ENCODE measurements at regions not wholly inside any gene's neighbourhood (a gene's known extent, or its start where the extent isn't known, plus 50 kb on each side); places are given as distances from the start of the nearest gene placed in this dataset.

DNA sequence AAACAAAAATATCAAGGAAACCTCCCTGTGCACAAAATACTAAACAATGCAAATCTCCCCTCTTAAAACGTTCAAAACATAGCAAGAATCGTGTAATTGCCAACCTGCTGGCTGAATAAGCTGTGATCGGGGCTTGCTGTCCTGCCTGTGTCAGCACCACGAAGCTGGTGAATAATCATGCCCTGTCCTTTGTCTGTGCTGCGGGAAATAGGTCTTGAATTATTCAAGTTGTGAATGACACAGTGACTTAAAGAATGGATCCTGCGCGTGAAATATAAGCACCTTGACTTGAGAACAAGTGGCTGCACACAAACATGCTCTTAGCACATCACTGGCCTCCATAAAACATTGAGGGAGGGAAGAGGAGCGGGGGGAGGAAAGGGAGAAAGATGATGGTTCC lies 130.2 kb downstream of the OAT start:
- no peak for DNase-seq (ENCODE audit: low read depth, low spot score)

DNA sequence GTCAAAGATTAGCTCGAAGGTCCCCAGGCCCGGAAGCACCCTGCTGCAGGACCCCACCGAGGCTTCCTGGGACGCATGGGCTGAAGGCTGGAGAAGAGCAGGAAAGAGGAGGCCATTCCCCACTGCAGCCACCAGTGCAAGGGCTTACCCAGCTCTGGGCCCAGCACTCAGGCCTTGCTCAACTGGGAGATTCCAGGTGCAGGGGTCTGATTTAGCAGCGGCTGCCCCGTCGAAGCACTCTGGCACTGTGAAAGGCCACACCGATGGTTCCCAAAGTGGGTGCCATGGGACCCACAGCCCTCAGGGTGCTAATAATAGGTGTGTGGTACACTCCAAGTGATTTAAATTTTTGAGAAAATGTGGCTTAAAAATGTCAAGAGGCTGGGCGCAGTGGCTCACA lies 130.9 kb downstream of the OAT start:
- DNase-seq (ENCODE audit: low read depth, low spot score), result no peak

DNA sequence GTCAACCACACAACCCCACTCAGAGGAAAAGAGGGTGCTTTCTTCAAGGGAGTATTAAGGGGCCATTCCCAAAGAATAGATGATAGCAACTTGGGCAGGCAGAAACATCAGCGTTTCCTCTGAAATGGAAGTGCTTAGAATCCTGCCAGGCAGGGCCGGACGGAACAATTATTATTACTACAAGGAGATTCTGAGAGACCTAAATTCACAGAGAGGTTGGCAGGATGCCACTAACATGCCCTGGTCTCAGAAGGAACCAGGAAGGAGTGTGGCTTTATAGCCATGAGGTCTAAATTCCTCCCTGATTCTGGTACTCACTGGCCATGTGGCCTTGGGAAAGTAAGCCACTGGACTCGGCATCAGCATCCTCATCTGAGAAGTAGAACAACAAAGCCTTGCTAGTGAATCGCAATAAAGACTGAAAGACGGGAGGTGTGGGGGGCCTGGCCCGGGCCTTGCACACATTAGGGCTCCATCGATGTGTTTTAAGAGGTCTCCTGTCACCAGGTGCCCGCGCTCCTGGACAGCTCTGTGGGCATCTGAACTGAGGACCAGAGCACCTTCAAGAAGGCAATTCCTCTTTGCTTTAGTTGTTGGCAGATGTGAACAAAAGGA lies 131.5 kb downstream of the OAT start:
- no peak for DNase-seq (ENCODE audit: low read depth, low spot score)

DNA sequence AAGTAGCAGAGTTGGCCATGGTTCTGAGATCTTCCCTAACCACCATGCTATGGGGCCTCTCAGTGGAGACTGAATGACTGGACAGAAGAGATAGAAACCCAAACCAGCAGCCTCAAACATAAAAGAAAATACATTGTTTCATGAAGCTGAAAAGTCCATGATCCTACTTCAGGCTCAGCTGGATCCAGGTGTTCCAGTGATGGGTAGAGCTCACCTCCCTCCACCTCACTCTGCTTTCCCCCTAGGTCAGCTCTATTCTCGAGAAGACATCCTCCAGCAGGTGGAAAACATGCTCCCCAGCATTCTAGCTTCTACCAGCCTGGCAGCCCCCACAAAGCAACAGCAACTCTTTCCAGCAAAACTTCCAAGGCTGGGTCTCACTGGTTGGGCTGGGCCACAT lies 132.1 kb downstream of the OAT start:
- no peak for DNase-seq (ENCODE audit: low read depth, low spot score)

DNA sequence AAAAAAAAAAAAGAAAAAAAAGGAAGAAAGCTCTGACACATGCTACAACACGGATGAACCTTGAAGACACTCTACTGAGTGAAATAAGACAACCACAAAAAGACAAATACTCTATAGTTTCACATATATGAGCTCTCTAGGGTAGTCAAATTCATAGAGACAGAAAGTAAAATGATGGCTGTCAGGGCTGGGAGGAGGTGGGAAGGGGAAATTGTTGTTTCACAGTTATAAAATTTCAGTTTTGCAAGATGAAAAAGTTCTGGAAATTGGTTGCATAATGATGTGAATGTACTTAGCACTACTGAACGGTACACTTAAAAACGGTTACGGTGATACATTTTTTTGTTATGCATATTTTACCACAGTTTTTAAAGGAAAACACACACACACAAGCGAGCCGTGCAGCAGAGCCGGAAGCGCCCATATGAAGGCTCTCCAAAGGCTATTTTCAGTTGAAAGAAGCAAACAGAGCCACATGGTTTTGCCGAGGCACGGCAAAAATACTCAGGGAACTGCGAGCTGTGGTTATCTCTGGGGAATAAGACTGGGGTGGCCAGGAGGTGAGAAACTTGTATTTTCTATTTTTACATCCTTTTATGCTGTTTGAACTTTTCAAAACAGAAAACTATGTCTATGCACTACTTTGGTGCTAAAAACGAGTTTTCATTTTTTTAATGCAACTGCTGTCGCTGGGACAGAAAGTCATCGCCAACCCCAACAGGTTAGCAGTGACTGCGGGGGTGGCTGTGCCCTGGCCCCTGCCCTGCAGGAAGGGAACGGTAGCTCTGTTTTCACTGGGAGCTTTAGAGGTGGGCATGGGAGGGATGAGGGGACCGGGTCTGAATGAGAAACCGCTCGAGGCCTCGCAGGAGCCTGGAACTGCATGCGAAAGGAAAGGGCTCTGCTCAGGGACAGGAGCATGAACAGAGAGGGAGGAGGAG lies 132.9 kb downstream of the OAT start:
- no peak for DNase-seq (ENCODE audit: low read depth, low spot score)

DNA sequence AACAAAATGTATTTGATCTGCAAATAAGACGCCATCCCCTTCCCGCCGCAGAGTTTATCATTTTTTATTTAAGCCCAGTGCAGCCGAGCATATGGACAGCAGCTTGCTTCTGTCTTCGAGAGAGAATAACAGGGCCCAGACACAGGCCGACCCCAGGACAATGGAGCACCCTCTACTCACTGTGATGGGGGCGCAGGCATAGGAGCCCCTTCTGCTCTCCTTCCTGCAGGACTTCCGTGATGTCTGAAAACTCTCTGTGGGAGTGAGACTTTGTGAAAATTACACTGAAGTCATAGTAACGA lies 134.8 kb downstream of the OAT start:
- DNase-seq (ENCODE audit: low read depth, low spot score), result no peak

DNA sequence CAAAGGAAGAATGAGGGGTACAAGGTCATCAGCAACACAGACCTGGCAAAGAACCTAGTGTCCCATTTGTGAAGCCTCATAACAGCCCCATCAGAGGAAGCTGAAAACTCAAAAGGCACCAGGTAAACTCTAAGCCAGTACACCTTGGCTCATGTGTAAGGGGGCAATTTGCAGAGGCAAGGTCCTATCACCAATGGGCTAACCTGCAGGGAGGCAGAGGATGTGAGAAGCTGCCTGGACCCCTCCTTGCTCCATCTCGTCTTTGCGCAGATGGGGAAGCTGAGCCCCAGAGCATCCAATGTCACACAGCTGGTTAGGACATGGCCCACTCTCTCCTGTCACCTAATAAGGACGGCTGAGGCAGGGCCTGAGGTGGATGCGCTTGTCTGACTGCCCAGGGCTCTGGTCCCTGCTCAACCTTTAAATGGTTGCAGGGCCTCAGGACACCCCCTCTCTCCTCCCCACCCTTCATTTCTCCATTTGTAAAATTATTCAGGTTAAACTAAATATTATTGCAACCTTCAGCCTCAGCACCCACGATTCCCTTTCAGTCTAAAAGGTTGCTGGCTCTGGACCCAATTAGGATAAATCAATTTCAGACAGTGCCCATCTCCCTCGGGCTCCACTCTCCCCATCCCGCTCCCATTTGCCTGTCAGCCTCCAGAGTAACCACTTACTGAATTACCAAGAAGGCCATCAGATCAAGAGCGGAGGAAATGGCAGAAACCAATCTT lies 135.3 kb downstream of the OAT start:
- no peak for DNase-seq (ENCODE audit: low read depth, low spot score)

DNA sequence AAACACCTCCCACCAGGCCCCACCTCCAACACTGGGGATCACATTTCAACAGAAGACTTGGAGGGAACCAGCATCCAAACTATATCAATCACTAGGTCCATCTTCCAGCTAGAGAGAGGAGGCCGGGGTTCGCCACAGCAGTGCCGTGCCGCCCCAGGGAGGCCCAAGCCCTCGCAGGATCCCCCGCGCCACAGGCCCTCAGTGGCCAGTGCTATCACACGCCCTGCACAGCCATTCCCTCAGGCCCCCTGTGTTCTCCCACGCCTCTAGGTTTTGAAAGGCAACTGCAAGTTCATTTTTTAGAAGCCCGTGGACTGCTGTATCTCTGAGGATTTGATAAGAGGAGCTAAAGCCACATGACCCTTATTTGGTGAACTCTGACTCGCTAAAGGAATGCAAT lies 136.4 kb downstream of the OAT start:
- DNase-seq (ENCODE audit: low read depth, low spot score), result no peak

DNA sequence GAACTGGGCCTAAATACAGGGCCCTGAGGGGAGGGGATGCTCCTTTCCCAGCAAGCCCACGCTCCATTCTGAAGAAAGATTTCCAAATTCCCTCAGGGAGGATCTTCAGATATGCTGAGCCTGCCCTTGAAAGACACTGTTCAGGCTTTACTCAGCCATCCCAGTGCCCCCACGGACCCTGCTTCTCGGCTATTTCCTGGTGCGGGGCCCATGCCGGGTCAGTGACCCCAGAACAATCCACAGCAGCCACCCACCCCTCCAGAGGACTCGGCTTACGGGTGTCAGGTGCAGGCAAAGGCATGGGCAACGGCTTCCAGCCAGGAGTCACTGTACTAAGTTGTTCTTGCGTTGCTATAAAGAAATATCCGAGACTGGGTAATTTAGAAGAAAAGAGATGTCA lies 137.1 kb downstream of the OAT start:
- no peak for DNase-seq (ENCODE audit: low read depth, low spot score)

DNA sequence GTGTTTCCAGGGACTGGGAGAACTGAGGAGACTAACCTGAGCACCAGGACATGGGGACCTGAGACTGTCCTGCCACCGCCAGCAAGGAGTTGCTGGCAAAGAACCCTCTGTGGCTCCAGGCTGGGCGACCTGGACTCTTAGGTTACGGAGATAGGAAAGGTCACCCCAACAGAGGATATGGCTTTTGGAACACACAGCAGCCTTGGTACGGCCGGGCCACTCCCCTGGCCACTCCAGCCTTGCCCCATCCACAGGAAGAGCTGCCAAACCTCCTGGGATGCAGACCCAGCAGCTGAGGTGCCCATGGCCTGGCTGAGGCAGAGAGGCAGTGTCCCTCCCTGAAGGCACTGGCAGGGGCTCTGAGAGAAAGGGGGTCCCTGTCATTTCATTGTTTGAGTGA lies 137.8 kb downstream of the OAT start:
- DNase-seq (ENCODE audit: low read depth, low spot score), result no peak

DNA sequence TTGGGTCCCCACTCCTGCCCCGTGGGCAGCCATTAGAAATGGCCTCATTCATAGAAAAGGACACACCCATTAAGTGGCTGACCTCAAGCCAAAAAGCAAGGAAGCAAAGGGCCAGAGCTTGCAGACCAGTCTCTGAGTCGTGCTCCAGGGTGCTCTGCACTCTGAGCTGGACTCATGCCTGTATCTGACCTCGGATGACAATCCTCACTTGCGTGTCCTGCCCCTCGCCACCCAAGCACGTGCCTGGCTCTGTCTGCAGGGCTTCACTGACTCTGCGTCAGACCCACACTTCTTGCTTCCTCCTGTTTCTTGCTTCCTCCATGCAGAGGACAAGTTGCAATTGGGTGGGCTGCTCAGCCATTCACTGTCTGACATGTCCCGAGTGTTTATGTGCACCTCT lies 138.8 kb downstream of the OAT start:
- DNase-seq (ENCODE audit: low read depth, low spot score), result no peak

DNA sequence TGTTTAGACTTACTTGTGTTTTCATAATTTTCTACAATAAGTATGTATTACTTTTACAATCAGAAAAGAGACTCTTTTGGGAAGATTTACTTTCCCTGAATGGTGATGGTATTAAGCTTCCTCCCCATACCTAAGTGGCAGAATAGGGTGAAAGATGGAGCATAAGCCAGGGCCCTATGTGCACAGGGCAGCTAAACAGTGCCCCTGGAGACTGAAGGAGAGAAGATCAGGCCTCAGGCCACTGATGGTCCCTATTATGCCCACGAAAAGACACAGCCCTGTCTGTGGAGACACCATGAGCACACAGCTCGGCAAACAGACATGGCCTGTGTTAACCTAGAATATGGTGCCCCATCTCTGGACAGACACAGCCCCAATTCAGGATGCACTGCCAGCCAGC lies 139.4 kb downstream of the OAT start:
- DNase-seq (ENCODE audit: low read depth, low spot score), result no peak

DNA sequence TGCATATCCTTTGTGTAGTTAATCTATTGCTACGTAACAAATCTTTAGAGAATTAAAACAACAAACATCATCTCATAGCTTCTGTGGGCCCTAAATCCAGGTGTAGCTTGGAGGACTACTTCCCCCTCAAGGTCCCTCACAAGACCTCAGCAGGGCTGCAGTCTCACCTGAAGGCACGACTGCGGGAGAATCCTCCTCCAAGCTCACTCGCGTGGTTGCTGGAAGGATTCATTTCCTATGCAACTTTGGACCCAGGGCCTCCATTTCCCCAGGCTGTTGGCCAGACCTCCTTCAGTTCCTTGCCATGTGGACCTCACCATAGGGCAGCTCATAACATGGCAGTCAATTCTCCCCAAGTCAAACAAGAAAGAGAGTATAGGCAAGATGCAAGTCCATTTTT lies 140.4 kb downstream of the OAT start:
- DNase-seq (ENCODE audit: low read depth, low spot score), result no peak

DNA sequence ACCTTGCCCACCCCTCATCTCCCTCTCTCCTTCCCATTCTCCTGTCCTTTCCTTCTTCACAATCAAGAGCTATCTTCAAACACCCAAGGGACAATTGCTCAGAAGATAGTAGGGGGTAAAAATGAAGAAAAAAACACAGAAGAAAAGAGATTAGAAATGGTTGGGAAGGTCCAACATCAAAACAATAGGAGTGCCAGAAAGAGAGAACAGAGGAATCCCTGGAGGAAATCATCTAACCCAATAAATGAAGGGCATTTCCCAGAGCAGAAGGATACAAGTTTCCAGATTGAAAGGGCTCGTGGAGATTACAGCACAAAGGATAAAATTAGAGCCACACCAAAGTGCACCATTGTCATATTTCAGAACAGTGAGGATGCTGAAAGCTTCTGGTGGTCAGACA lies 145.6 kb downstream of the OAT start:
- no peak for DNase-seq (ENCODE audit: low read depth, low spot score)

DNA sequence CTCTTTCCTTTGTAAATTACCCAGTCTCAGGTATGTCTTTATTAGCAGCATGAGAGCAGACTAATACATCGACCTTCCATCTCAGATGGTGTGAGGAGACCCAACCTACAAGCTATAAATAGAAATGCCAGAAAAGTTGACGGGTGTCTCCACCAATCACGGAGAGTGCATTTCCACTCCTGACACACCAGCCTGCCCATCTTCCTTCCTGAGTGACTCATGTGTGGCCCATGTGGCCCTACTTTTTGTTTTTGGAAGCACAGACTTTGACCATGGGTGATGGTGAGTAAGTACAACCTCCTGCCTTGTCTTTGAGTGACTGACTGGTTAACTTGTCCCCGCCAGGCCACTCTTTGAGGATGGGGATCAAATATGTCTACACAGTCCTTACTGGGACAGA lies 147.0 kb downstream of the OAT start:
- no peak for DNase-seq (ENCODE audit: low read depth, low spot score)

DNA sequence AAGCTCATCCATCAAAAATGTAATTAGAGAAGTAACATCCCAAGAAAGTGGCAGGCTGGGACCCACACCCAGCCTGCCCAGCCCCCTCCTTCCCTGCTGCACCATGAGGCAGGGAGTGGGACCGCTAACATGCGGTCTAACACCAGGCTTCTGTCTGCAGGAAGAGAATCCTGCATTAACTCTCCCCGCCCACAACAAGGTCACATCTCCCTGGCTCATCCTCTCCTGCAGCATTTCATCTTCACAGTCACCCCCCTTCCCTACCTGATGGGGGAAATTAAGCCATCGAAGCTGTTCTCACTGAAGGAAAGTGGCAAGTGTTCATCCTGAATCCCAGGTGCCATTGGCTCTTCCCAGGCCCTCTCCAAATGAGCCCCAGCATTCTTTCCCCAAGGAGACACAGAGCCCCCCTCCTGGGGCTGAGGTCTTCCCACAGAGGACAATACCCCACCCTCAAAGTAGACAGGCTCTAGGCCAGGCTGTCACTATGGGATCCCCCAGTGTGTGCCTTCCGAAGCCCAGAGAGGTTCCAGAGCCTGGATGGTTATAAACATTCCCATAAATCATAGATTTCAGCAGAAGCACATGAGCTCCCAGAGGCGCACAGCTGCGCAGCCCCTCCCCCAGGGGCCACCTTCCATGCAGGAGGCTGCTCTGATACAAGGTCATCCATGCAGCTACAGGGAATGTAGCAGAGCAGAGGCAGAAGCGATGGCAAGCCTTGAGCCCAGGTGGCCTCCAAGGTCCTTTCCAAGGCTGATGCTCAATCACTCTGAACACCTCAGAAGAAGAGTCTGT lies 148.0 kb downstream of the OAT start:
- DNase-seq (ENCODE audit: low read depth, low spot score), result no peak

DNA sequence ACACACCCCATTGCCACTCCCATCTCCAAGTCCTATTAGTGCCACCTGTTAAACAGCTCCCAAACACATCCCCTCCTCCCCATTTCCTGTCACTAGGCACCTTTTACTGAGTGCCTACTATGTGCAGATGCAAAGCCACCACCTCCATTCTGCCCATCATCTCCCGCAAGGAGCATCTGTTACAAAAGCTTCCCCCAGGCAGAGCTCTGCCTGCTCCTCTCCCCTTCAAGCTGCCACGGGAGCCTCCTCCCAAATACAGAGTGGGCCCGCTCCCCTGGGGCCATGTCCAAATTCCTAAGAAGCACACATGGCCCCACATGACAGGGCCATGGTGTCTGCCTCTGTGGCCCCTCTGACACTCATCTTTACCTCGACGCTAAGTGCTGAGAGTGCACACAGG lies 149.7 kb downstream of the OAT start:
- no peak for DNase-seq (ENCODE audit: low read depth, low spot score)

DNA sequence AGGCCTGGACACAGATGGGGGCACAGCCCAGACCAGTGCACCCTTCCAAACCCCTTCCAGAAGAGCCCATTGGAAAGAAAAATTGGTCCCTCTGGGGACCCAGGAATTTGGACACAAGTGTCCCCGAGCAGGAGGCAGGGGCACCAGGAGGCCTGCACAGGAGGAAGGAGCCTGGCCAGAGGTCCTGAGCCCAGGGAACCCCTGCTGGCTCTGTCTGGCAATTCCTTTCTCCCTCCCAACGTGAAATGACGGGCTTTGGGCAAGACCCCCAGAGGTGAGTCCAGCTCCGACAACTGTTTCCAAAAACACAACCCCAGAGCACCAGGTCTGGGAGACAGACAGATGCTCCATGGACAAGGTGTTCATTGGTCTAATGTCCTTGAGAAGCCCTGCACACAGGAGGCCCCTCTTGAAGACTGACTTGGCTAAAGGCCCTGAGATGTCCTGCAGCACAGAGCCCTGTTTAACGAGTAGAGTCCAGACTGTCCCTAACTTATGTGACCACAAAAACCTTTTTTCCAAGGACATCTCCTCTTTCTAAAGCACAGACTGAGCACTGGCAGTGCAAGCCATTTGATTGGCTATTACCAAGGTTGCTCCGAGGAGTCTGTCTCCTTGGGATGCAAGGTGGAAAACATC lies 150.7 kb downstream of the OAT start:
- DNase-seq (ENCODE audit: low read depth, low spot score), result no peak

DNA sequence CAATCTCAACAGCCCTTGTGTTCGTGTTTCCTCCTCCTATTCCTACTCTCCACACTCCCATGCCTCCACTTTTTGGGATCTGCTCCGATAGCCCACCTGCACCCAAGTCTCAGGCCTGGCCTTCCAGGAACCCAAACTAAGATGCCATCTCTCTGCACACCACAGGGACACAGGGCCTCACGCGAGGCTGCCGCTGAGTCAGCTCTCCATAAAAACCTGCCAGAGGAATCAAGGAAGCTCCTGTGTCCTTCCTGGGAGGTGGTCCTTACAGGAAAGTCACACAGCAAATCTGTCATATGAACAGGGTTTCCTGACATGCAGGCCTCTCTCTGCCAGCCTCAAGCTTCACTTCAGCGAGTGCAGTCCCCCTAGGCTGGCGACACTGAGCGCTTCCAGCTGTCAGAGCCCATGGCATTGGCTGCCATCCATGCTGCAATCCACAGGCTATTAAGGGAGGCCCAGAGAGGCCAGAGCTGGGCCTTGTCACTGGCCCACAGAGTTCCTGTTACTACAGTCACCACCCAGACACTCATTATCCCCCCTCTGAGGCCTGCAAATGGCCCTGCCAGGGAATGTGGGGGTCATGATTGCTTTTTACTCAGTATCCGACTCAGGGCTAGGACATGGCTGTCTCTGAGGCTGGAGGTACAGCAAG lies 151.4 kb downstream of the OAT start:
- DNase-seq (ENCODE audit: low read depth, low spot score), result no peak

DNA sequence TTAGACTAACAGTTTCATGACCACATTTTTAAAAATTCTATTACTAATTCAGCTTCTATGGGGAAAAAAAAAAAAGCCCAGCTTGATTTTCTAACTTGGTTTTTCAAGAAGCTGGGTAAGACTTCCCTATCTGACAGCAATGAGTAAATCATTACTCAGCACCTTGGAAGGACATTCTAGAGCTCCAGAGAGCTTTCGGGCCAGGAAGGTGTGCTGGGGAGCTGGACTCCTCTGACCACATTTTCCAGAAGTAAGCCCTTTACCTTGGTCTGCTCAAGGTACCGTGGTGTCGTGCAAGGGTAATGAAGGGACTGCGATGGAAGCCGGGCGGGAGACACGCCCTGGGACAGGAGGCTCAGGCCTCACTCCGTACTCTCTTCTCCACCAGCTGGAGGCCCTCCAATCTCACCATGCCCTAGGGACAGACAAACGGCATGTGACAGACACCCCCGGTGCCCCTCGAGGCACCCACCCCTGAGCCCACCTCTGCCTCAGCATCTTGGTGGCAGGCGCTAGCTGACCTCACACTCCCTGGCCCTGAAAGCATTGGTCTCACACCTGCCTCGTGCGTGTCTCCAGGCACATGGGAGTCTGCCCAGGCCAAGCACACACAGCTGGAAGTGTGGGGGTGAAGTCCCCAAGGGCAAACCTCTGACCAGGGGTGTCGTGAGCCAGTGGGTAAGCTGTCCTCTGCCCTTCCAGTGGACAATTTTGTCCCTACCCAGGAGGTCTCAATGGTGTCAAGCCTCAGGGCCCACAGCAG lies 152.1 kb downstream of the OAT start:
- no peak for DNase-seq (ENCODE audit: low read depth, low spot score)
